Trophoblast cell (in vitro differentiated cells and primary cell): ENCODE measurements at regions not wholly inside any gene's neighbourhood (a gene's known extent, or its start where the extent isn't known, plus 50 kb on each side); places are given as distances from the start of the nearest gene placed in this dataset.

Experiments
- DNase-seq, 2 donors: peaks; one replicate each; pipeline ENCODE4 v3.0.0-alpha.2; 2016
- H2AFZ ChIP-seq: 2 replicates; pipeline ENCODE4 v1.6.1; 2013; ENCODE audit warnings: low read length, moderate library complexity, mild to moderate bottlenecking; ENCODE audit not compliant: insufficient read depth, poor library complexity
- H2AK5ac ChIP-seq: 2 replicates; pipeline ENCODE4 v1.6.1; 2013; ENCODE audit warnings: mild to moderate bottlenecking, low read length
- H2BK120ac ChIP-seq: 2 replicates; pipeline ENCODE4 v1.6.1; 2013; ENCODE audit warnings: low read length, mild to moderate bottlenecking, moderate library complexity; ENCODE audit not compliant: insufficient read depth, poor library complexity
- H2BK12ac ChIP-seq: 2 replicates; pipeline ENCODE4 v1.6.1; 2013; ENCODE audit warnings: mild to moderate bottlenecking, low read length, moderate library complexity
- H2BK5ac ChIP-seq: 2 replicates; pipeline ENCODE4 v1.6.1; 2013; ENCODE audit warnings: low read length, low read depth, moderate library complexity, mild to moderate bottlenecking; ENCODE audit not compliant: poor library complexity
- H3K14ac ChIP-seq: 2 replicates; pipeline ENCODE4 v1.6.1; 2013; ENCODE audit warnings: mild to moderate bottlenecking, low read length
- H3K18ac ChIP-seq: 2 replicates; pipeline ENCODE4 v1.6.1; 2013; ENCODE audit warnings: mild to moderate bottlenecking, low read length
- H3K23ac ChIP-seq: 2 replicates; pipeline ENCODE4 v1.6.1; 2013; ENCODE audit warnings: low read length
- H3K27ac ChIP-seq: 2 replicates; pipeline ENCODE4 v1.5.1; 2013; ENCODE audit warnings: low read depth, mild to moderate bottlenecking, inconsistent platforms, low read length, moderate library complexity
- H3K27me3 ChIP-seq: 2 replicates; pipeline ENCODE4 v1.6.1; 2013; ENCODE audit warnings: inconsistent platforms, mild to moderate bottlenecking, low read length, moderate library complexity; ENCODE audit not compliant: insufficient read depth
- H3K36me3 ChIP-seq, 2 experiments: 1 replicate in 1 of 2; 2 replicates in 1 of 2; pipeline ENCODE4 v1.6.1; 2013; ENCODE audit warnings: low read length in 2 of 2, mild to moderate bottlenecking in 2 of 2, moderate library complexity in 1 of 2; ENCODE audit not compliant: insufficient read depth in 2 of 2, control insufficient read depth in 1 of 2
- H3K4ac ChIP-seq: 2 replicates; pipeline ENCODE4 v1.6.1; 2013; ENCODE audit warnings: low read depth, mild to moderate bottlenecking, low read length, moderate library complexity
- H3K4me1 ChIP-seq, 2 experiments: 1 replicate in 1 of 2; 2 replicates in 1 of 2; pipeline ENCODE4 v1.6.1; 2013; ENCODE audit warnings: low read length in 2 of 2, mild to moderate bottlenecking in 2 of 2, moderate library complexity in 1 of 2; ENCODE audit not compliant: insufficient read depth in 2 of 2, control insufficient read depth in 1 of 2
- H3K4me2 ChIP-seq: 2 replicates; pipeline ENCODE4 v1.6.1; 2013; ENCODE audit warnings: inconsistent platforms, mild to moderate bottlenecking, low read length, moderate library complexity
- H3K4me3 ChIP-seq: 2 replicates; pipeline ENCODE4 v1.5.1; 2013; ENCODE audit warnings: mild to moderate bottlenecking, low read depth, low read length, inconsistent platforms
- H3K79me1 ChIP-seq: one replicate; pipeline ENCODE4 v1.6.1; 2013; ENCODE audit warnings: low read length
- H3K79me2 ChIP-seq: 2 replicates; pipeline ENCODE4 v1.6.1; 2013; ENCODE audit warnings: low read length, mild to moderate bottlenecking; ENCODE audit not compliant: control insufficient read depth, insufficient read depth, poor library complexity
- H3K9ac ChIP-seq: 2 replicates; pipeline ENCODE4 v1.6.1; 2013; ENCODE audit warnings: mild to moderate bottlenecking, low read length
- H3K9me3 ChIP-seq: 2 replicates; pipeline ENCODE4 v1.6.1; 2013; ENCODE audit warnings: low read depth, mild to moderate bottlenecking, control low read depth, inconsistent platforms, low read length; ENCODE audit not compliant: insufficient read depth
- H4K12ac ChIP-seq: 2 replicates; pipeline ENCODE4 v1.6.1; 2013; ENCODE audit warnings: low read depth, mild to moderate bottlenecking, low read length, moderate library complexity
- H4K8ac ChIP-seq: 2 replicates; pipeline ENCODE4 v1.6.1; 2013; ENCODE audit warnings: low read depth, mild to moderate bottlenecking, low read length, moderate library complexity
- H4K91ac ChIP-seq: one replicate; pipeline ENCODE4 v1.6.1; 2013; ENCODE audit warnings: low read depth, mild to moderate bottlenecking, low read length, moderate library complexity
- WGBS: extraction: QIAGEN DNeasy Blood & Tissue Kit; methylation state at CpG from one replicate; pipeline ENCODE4 v1.1.7; 2013; ENCODE audit warnings: missing lambda C conversion rate; ENCODE audit not compliant: insufficient read length, insufficient coverage; ENCODE audit errors: extremely low coverage; 5-methylcytosine and 5-hydroxymethylcytosine counted together

GRCh38 chr4:54575919-54576318 is 81.8 kb upstream of the KIT start:
- Histone ChIP-seq H4K91ac (no peak overlapping the region), H4K8ac (no peak overlapping the region), H3K9ac (no peak overlapping the region), H3K4me2 (no peak overlapping the region), H3K79me2 (no peaks in the 10 kb centered on the region), H3K18ac (no peak overlapping the region), H4K12ac (no peak overlapping the region), H2BK120ac (no peak overlapping the region), H3K4me3 (no peak overlapping the region), H2AK5ac (no peak overlapping the region), H3K14ac (no peak overlapping the region), H3K9me3 (no peaks in the 10 kb centered on the region), H3K79me1 (no peaks in the 10 kb centered on the region), H3K23ac (no peak overlapping the region), H2AFZ (no peak overlapping the region), H3K27ac (no peak overlapping the region), H3K4me1 (no peaks in the 10 kb centered on the region), H2BK12ac (no peak overlapping the region), H3K36me3 (no peaks in the 10 kb centered on the region), H2BK5ac (no peak overlapping the region), H3K27me3 (no peaks in the 10 kb centered on the region), H3K4ac (no peak overlapping the region)
- WGBS = no CpG with 5 or more reads among the region's 2 CpGs
- DNase-seq = no peak

- Histone ChIP-seq H3K4ac (no peak overlapping the region), H2BK120ac (no peak overlapping the region), H4K8ac (no peak overlapping the region), H2BK12ac (no peak overlapping the region), H3K36me3 (no peaks in the 10 kb centered on the region), H3K4me3 (no peak overlapping the region), H3K27me3 (no peaks in the 10 kb centered on the region), H3K79me1 (no peaks in the 10 kb centered on the region), H3K9ac (no peak overlapping the region), H3K27ac (no peak overlapping the region), H3K18ac (no peak overlapping the region), H3K9me3 (no peaks in the 10 kb centered on the region), H4K91ac (no peak overlapping the region), H2AFZ (no peak overlapping the region), H3K4me2 (no peak overlapping the region), H3K4me1 (no peaks in the 10 kb centered on the region), H3K14ac (no peak overlapping the region), H3K23ac (no peak overlapping the region), H4K12ac (no peak overlapping the region), H2BK5ac (no peak overlapping the region), H3K79me2 (no peaks in the 10 kb centered on the region), H2AK5ac (no peak overlapping the region)
- no CpG with 5 or more reads among the region's 2 CpGs for WGBS
- DNase-seq = no peak
Measured at GRCh38 chr4:54581807-54582206, 76.0 kb upstream of the KIT start.

- no peak overlapping the region for H2BK12ac ChIP-seq
- H3K18ac ChIP-seq = no peak overlapping the region
- no peak overlapping the region for H4K8ac ChIP-seq
- no peak overlapping the region for H3K4ac ChIP-seq
- H3K79me2 ChIP-seq = no peaks in the 10 kb centered on the region
- no peak overlapping the region for H3K27ac ChIP-seq
- no peak overlapping the region for H3K4me2 ChIP-seq
- no CpG with 5 or more reads among the region's 8 CpGs for WGBS
- no peak overlapping the region for H2AK5ac ChIP-seq
- no peak overlapping the region for H2BK120ac ChIP-seq
- no peak overlapping the region for H4K91ac ChIP-seq
- no peak overlapping the region for H2AFZ ChIP-seq
- no peak overlapping the region for H4K12ac ChIP-seq
- H3K9ac ChIP-seq = no peak overlapping the region
- no peak overlapping the region for H3K23ac ChIP-seq
- H3K79me1 ChIP-seq = no peaks in the 10 kb centered on the region
- H3K4me3 ChIP-seq = no peak overlapping the region
- H3K36me3 ChIP-seq = no peaks in the 10 kb centered on the region
- peak in 1 of 2 donors; percentile 34 for DNase-seq
- no peak overlapping the region for H3K14ac ChIP-seq
- H3K4me1 ChIP-seq = no peaks in the 10 kb centered on the region
- no peak overlapping the region for H2BK5ac ChIP-seq
- no peaks in the 10 kb centered on the region for H3K9me3 ChIP-seq
- no peaks in the 10 kb centered on the region for H3K27me3 ChIP-seq
Measured at GRCh38 chr4:54585321-54586000, 72.3 kb upstream of the KIT start.

GRCh38 chr4:54586320-54586955 is 71.3 kb upstream of the KIT start:
- Histone ChIP-seq H3K9me3 (no peaks in the 10 kb centered on the region), H3K4me1 (no peaks in the 10 kb centered on the region), H3K4me2 (no peak overlapping the region), H2BK5ac (no peak overlapping the region), H3K27me3 (no peaks in the 10 kb centered on the region), H3K4ac (no peak overlapping the region), H2BK12ac (no peak overlapping the region), H2AFZ (no peak overlapping the region), H4K91ac (no peak overlapping the region), H3K23ac (no peak overlapping the region), H3K4me3 (no peak overlapping the region), H3K79me2 (no peaks in the 10 kb centered on the region), H4K8ac (no peak overlapping the region), H3K9ac (no peak overlapping the region), H4K12ac (no peak overlapping the region), H2BK120ac (no peak overlapping the region), H3K18ac (no peak overlapping the region), H3K36me3 (no peaks in the 10 kb centered on the region), H3K27ac (no peak overlapping the region), H2AK5ac (no peak overlapping the region), H3K14ac (no peak overlapping the region), H3K79me1 (no peaks in the 10 kb centered on the region)
- peak in 1 of 2 donors; percentile 7 for DNase-seq
- WGBS = no CpG with 5 or more reads among the region's 5 CpGs
